Panc1 (cell line): ENCODE measurements at regions not wholly inside any gene's neighbourhood (a gene's known extent, or its start where the extent isn't known, plus 50 kb on each side); places are given as distances from the start of the nearest gene placed in this dataset.

Experiments used
- POLR2AphosphoS5 ChIP-seq: IDR thresholded peaks from 2 replicates; pipeline ENCODE4 v1.6.1; 2012; ENCODE audit warnings: mild to moderate bottlenecking, low read depth, low read length, moderate library complexity
- SIN3A ChIP-seq: IDR thresholded peaks from 2 replicates; pipeline ENCODE4 v1.6.1; 2012; ENCODE audit warnings: low read depth, mild to moderate bottlenecking, low read length, moderate library complexity, borderline replicate concordance; ENCODE audit not compliant: insufficient read depth
- TF ChIP-seq, protein P1 (sequence below): fragments of 450-650 bp; IDR thresholded peaks from 2 replicates; pipeline ENCODE4 v1.5.1; 2017; ENCODE audit warnings: mild to moderate bottlenecking

DNA sequence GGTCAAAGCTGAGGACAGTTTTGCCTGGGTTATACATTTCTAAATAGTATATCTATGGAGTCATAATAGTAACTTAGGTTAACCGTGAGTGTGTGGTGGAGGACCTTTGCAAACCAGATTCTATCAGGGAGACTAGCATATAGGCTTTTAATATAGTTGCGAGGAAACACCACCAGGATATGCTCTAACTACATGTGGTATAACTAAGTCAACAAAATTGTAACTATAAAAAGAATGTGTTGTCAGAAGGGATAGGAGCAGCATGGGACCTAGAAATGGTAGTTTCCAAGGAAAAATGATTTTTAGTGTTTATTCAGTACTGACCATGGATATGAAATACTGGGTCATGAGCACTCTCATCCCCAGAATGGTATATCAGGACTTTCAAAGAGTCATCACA lies 338.1 kb downstream of the TGFB2 start:
- TF ChIP-seq POLR2AphosphoS5 (no peak), SIN3A (no peak)
- TF ChIP-seq, protein P1, sequence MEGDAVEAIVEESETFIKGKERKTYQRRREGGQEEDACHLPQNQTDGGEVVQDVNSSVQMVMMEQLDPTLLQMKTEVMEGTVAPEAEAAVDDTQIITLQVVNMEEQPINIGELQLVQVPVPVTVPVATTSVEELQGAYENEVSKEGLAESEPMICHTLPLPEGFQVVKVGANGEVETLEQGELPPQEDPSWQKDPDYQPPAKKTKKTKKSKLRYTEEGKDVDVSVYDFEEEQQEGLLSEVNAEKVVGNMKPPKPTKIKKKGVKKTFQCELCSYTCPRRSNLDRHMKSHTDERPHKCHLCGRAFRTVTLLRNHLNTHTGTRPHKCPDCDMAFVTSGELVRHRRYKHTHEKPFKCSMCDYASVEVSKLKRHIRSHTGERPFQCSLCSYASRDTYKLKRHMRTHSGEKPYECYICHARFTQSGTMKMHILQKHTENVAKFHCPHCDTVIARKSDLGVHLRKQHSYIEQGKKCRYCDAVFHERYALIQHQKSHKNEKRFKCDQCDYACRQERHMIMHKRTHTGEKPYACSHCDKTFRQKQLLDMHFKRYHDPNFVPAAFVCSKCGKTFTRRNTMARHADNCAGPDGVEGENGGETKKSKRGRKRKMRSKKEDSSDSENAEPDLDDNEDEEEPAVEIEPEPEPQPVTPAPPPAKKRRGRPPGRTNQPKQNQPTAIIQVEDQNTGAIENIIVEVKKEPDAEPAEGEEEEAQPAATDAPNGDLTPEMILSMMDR = no peak; the same call in 1 of the 2 replicates
